ENCODE measurements at regions not wholly inside any gene's neighbourhood (a gene's known extent, or its start where the extent isn't known, plus 50 kb on each side); places are given as distances from the start of the nearest gene placed in this dataset.
"Not testable (repeated sequence)": the region's sequence is repeated elsewhere in the genome, so short reads cannot be mapped to it uniquely, and the experiment has no call there.

DNA sequence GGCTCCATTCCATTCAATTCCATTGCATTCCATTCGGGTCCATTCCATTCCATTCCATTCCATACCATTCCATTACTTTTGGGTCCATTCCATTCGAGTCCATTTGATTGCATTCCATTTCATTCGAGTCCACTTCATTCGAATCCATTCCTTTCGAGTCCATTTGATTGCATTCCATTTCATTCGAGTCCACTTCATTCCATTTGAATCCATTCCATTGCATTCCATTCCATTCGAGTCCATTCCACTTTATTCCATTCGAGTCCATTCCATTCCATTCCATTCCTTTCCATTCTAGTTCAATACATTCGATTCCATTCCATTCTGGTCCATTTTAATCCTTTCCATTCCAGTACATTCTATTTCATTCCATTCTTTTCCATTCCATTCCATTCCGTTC is 334.0 kb downstream of the ZNF33B start (continued):
- TF ChIP-seq, protein P1, sequence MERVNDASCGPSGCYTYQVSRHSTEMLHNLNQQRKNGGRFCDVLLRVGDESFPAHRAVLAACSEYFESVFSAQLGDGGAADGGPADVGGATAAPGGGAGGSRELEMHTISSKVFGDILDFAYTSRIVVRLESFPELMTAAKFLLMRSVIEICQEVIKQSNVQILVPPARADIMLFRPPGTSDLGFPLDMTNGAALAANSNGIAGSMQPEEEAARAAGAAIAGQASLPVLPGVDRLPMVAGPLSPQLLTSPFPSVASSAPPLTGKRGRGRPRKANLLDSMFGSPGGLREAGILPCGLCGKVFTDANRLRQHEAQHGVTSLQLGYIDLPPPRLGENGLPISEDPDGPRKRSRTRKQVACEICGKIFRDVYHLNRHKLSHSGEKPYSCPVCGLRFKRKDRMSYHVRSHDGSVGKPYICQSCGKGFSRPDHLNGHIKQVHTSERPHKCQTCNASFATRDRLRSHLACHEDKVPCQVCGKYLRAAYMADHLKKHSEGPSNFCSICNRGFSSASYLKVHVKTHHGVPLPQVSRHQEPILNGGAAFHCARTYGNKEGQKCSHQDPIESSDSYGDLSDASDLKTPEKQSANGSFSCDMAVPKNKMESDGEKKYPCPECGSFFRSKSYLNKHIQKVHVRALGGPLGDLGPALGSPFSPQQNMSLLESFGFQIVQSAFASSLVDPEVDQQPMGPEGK (CRISPR knock-in tag; IDR thresholded peaks at IDR 0.05; ENCODE audit: borderline replicate concordance): no peak
- no peak for TF ChIP-seq TAF7 (tag; IDR thresholded peaks at IDR 0.05)
- no peak for TF ChIP-seq HSF4 (CRISPR knock-in tag; IDR thresholded peaks at IDR 0.05; ENCODE audit: borderline replicate concordance)
- no peak for TF ChIP-seq ASH1L (IDR thresholded peaks at IDR 0.05; ENCODE audit: borderline replicate concordance, low read depth, partially characterized antibody)

DNA sequence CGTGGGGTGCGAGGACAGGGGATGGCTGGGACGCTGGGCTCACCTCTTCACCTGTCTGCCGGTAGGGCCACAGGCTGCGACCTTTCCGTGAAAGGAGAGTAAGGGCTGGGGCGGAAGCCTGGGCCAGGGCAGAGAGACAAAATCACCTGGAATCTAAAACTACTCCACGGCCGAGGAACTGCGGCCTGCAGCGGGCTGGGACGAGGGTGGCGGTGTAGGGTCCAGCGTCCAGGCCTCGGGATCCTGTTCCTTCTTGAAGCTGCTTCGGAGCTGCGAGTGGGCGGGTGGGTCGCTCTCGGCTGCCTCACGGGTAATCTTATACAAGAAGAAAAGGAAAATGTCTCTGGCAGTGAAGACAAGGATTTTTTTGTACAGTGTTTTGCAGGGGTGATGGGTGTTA is 356.5 kb downstream of the ZNF33B start:
- H3K9ac ChIP-seq (ENCODE audit: insufficient read depth in 1 of 2, low read depth in 2 of 2, low read length in 2 of 2); H3K36me3 ChIP-seq (ENCODE audit: control insufficient read depth, insufficient read depth, low read length); H3K9me3 ChIP-seq (replicated peaks; ENCODE audit: control insufficient read depth, insufficient read depth, low read depth, low read length); H2AFZ ChIP-seq (ENCODE audit: low read depth, low read length); BruUV-seq (replicated peaks); ATAC-seq; H3K4me3 ChIP-seq; H3K27me3 ChIP-seq (ENCODE audit: control insufficient read depth in 2 of 2, insufficient read depth in 2 of 2, low read length in 2 of 2); H3K79me2 ChIP-seq (ENCODE audit: control insufficient read depth, insufficient read depth, low read length); intact Hi-C loops (cut with micrococcal nuclease); FAIRE-seq; H3K9me1 ChIP-seq (ENCODE audit: control insufficient read depth, insufficient read depth, low read length); POLR2A ChIA-PET; H3K4me2 ChIP-seq (ENCODE audit: insufficient read depth, low read length); DNase-seq (ENCODE audit: extremely low read depth in 1 of 4, low spot score in 3 of 4); in situ Hi-C loops (cut with MboI); H4K20me1 ChIP-seq (replicated peaks; ENCODE audit: control insufficient read depth, insufficient read depth, low read length); H3K27ac ChIP-seq (ENCODE audit: extremely low read depth, low read depth, low read length); CTCF ChIA-PET (ENCODE audit: low intra/inter-chr PET ratio); H3K4me1 ChIP-seq (replicated peaks in 1 of 2; ENCODE audit: control insufficient read depth in 2 of 2, insufficient read depth in 2 of 2, low read length in 2 of 2): not testable (repeated sequence)
- under 1% methylated on average over 21 of the region's 21 CpGs for WGBS (ENCODE audit: insufficient coverage, low coverage, missing lambda C conversion rate)

DNA sequence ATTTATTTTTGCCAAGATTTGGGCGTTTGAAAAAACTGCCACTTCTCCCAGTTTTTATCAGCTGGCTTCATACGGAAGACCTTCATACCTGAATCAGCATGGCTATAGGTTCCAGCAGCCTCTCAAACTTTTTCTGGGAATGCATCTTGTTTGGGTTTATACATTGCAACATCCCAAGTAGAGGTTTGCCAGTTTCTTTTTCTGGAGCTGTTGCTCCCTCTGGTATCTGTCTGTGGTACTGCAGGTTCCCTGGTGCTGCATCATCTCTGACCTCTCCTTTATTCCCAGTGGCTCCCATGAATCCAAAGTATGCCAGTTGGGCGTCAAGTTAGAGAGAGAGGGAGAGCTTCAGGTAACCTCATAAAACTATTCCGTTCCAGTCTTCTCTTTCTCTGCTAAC is 368.6 kb downstream of the ZNF33B start:
- DNase-seq (ENCODE audit: extremely low read depth in 1 of 4, low spot score in 3 of 4); CTCF ChIA-PET (ENCODE audit: low intra/inter-chr PET ratio): not testable (repeated sequence)

DNA sequence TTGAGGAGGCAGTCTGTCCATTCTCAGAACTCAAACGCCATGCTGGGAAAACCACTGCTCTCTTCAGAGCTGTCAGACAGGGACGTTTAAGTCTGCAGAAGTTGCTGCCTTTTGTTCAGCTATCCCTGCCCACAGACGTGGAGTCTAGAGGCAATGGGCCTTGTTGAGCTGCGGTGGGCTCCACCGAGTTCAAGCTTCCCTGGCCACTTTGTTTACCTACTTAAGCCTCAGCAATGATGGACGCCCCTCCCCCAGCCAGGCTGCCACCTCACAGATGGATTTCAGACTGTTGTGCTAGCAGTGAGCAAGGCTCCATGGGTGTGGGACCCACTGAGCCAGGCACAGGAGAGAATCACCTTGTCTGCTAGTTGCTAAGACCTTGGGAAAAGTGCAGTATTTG is 375.1 kb downstream of the ZNF33B start:
- FAIRE-seq; CTCF ChIA-PET (ENCODE audit: low intra/inter-chr PET ratio); H3K4me1 ChIP-seq (replicated peaks in 1 of 2; ENCODE audit: control insufficient read depth in 2 of 2, insufficient read depth in 2 of 2, low read length in 2 of 2); DNase-seq (ENCODE audit: extremely low read depth in 1 of 4, low spot score in 3 of 4); ATAC-seq; H3K27ac ChIP-seq (ENCODE audit: extremely low read depth, low read depth, low read length); H3K4me2 ChIP-seq (ENCODE audit: insufficient read depth, low read length); H3K9me3 ChIP-seq (replicated peaks; ENCODE audit: control insufficient read depth, insufficient read depth, low read depth, low read length); H3K9me1 ChIP-seq (ENCODE audit: control insufficient read depth, insufficient read depth, low read length); H3K79me2 ChIP-seq (ENCODE audit: control insufficient read depth, insufficient read depth, low read length); H3K4me3 ChIP-seq; H3K9ac ChIP-seq (ENCODE audit: insufficient read depth in 1 of 2, low read depth in 2 of 2, low read length in 2 of 2); intact Hi-C loops (cut with micrococcal nuclease); POLR2A ChIA-PET; BruUV-seq (replicated peaks); H2AFZ ChIP-seq (ENCODE audit: low read depth, low read length); in situ Hi-C loops (cut with MboI); H3K27me3 ChIP-seq (ENCODE audit: control insufficient read depth in 2 of 2, insufficient read depth in 2 of 2, low read length in 2 of 2); H4K20me1 ChIP-seq (replicated peaks; ENCODE audit: control insufficient read depth, insufficient read depth, low read length); H3K36me3 ChIP-seq (ENCODE audit: control insufficient read depth, insufficient read depth, low read length): not testable (repeated sequence)
- 0% methylated on average over 5 of the region's 6 CpGs for WGBS (ENCODE audit: insufficient coverage, low coverage, missing lambda C conversion rate)

More for the DNA sequence above, 368.6 kb downstream of the ZNF33B start:
- POLR2A ChIA-PET; H3K9ac ChIP-seq (ENCODE audit: insufficient read depth in 1 of 2, low read depth in 2 of 2, low read length in 2 of 2); in situ Hi-C loops (cut with MboI); H4K20me1 ChIP-seq (replicated peaks; ENCODE audit: control insufficient read depth, insufficient read depth, low read length); H3K9me3 ChIP-seq (replicated peaks; ENCODE audit: control insufficient read depth, insufficient read depth, low read depth, low read length); H2AFZ ChIP-seq (ENCODE audit: low read depth, low read length); intact Hi-C loops (cut with micrococcal nuclease); H3K79me2 ChIP-seq (ENCODE audit: control insufficient read depth, insufficient read depth, low read length); H3K4me3 ChIP-seq; H3K27ac ChIP-seq (ENCODE audit: extremely low read depth, low read depth, low read length); FAIRE-seq; H3K9me1 ChIP-seq (ENCODE audit: control insufficient read depth, insufficient read depth, low read length); ATAC-seq; H3K36me3 ChIP-seq (ENCODE audit: control insufficient read depth, insufficient read depth, low read length); BruUV-seq (replicated peaks); H3K4me2 ChIP-seq (ENCODE audit: insufficient read depth, low read length); H3K4me1 ChIP-seq (replicated peaks in 1 of 2; ENCODE audit: control insufficient read depth in 2 of 2, insufficient read depth in 2 of 2, low read length in 2 of 2); H3K27me3 ChIP-seq (ENCODE audit: control insufficient read depth in 2 of 2, insufficient read depth in 2 of 2, low read length in 2 of 2): not testable (repeated sequence)
- WGBS (ENCODE audit: insufficient coverage, low coverage, missing lambda C conversion rate): 0% methylated on average over 4 of the region's 4 CpGs

Measured in K562 (cell line).